Mesendoderm (in vitro differentiated cells): ENCODE measurements at regions not wholly inside any gene's neighbourhood (a gene's known extent, or its start where the extent isn't known, plus 50 kb on each side); places are given as distances from the start of the nearest gene placed in this dataset.

Experiments
- DNase-seq: peaks from one replicate; pipeline ENCODE4 v3.0.0; 2013
- H2AK5ac ChIP-seq: 2 replicates; pipeline ENCODE4 v1.6.1; 2013; ENCODE audit warnings: low read length, inconsistent platforms
- H2BK120ac ChIP-seq: 2 replicates; pipeline ENCODE4 v1.6.1; 2013; ENCODE audit warnings: low read depth, mild to moderate bottlenecking, low read length, moderate library complexity, mixed read lengths
- H2BK15ac ChIP-seq: replicated peaks from 2 replicates; pipeline ENCODE4 v1.6.1; 2013; ENCODE audit warnings: low read depth, mild to moderate bottlenecking, moderate library complexity
- H2BK5ac ChIP-seq: 2 replicates; pipeline ENCODE4 v1.6.1; 2013; ENCODE audit warnings: low read length, inconsistent platforms
- H3K18ac ChIP-seq: 2 replicates; pipeline ENCODE4 v1.6.1; 2013; ENCODE audit warnings: mild to moderate bottlenecking, low read length, mixed read lengths
- H3K23ac ChIP-seq: one replicate; pipeline ENCODE4 v1.6.1; 2013; ENCODE audit warnings: low read length
- H3K27ac ChIP-seq: 2 replicates; pipeline ENCODE4 v1.5.1; 2013; ENCODE audit warnings: low read depth, mild to moderate bottlenecking, inconsistent platforms, low read length, moderate library complexity
- H3K27me3 ChIP-seq: 2 replicates; pipeline ENCODE4 v1.6.1; 2013; ENCODE audit warnings: low read length, control low read depth, mild to moderate bottlenecking, inconsistent platforms; ENCODE audit not compliant: insufficient read depth, poor library complexity
- H3K36me3 ChIP-seq: 2 replicates; pipeline ENCODE4 v1.6.1; 2013; ENCODE audit warnings: low read length, inconsistent platforms; ENCODE audit not compliant: control insufficient read depth, insufficient read depth
- H3K4ac ChIP-seq: one replicate; pipeline ENCODE4 v1.6.1; 2013; ENCODE audit warnings: low read depth, mild to moderate bottlenecking, low read length, moderate library complexity
- H3K4me1 ChIP-seq: 2 replicates; pipeline ENCODE4 v1.6.1; 2013; ENCODE audit warnings: low read depth, low read length, inconsistent platforms; ENCODE audit not compliant: control insufficient read depth
- H3K4me2 ChIP-seq: 2 replicates; pipeline ENCODE4 v1.6.1; 2013; ENCODE audit warnings: low read length
- H3K4me3 ChIP-seq: 2 replicates; pipeline ENCODE4 v1.5.1; 2013; ENCODE audit warnings: mild to moderate bottlenecking, low read length
- H3K56ac ChIP-seq: one replicate; pipeline ENCODE4 v1.6.1; 2013; ENCODE audit warnings: low read length
- H3K79me1 ChIP-seq: 2 replicates; pipeline ENCODE4 v1.6.1; 2013; ENCODE audit warnings: low read length, inconsistent platforms
- H3K79me2 ChIP-seq: 2 replicates; pipeline ENCODE4 v1.6.1; 2013; ENCODE audit warnings: mild to moderate bottlenecking, low read length; ENCODE audit not compliant: control insufficient read depth, insufficient read depth
- H3K9ac ChIP-seq: 2 replicates; pipeline ENCODE4 v1.6.1; 2013; ENCODE audit warnings: low read length, inconsistent platforms
- H4K5ac ChIP-seq: one replicate; pipeline ENCODE4 v1.6.1; 2013; ENCODE audit warnings: low read length
- H4K8ac ChIP-seq: one replicate; pipeline ENCODE4 v1.6.1; 2013; ENCODE audit warnings: low read depth, mild to moderate bottlenecking, control low read depth, low read length, moderate library complexity
- WGBS: extraction: QIAGEN DNeasy Blood & Tissue Kit; methylation state at CpG from one replicate; pipeline ENCODE4 v1.1.7; 2013; ENCODE audit warnings: low lambda C conversion rate, missing lambda C conversion rate; ENCODE audit not compliant: insufficient coverage; ENCODE audit errors: extremely low coverage; 5-methylcytosine and 5-hydroxymethylcytosine counted together

DNA sequence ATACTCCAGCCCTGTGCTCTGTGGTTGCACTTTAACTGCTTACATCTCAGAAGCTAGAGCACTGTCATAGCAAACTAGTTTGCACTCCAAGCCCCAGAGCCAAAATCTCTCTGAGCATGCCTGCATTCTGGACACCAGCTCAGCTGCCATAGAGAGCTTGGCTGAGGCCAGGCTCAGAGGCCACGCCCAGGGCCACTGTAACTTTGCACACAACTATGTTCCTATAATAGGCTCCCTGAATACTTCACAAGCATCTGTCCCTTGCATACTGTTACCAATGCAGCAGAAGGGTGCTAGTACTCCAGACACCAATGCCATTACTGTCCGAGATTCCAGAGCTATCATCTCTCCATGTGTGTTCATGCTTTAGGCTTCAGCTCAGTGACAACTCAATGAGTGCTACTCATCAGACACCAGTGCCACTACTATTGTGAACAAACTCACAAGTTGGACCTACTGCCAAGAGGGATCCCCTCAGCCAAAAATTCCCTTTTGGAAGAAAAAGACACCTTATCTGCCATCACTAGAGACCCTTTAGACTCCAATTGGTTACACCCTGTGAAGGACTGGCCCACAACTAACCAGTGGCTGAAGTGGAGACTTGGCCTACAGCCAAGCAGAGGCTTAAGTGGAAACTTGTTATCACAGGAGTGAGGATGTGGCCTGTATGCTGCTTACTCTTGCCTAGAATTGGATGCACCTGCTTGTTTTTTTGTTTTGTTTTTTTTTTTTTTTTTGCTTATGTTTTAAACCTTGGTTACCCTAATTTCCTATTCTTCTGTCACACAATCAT, 211.6 kb upstream of the MAGI2 start:
- Histone ChIP-seq H3K9ac (no peak overlapping the region), H3K4me1 (no peaks in the 10 kb centered on the region), H2BK5ac (no peak overlapping the region), H3K4me2 (no peak overlapping the region), H3K4ac (no peak overlapping the region), H3K4me3 (no peak overlapping the region), H3K27ac (no peak overlapping the region), H4K8ac (no peak overlapping the region), H3K23ac (no peak overlapping the region), H3K79me2 (no peaks in the 10 kb centered on the region), H2BK120ac (no peak overlapping the region), H3K56ac (no peak overlapping the region), H2AK5ac (no peak overlapping the region), H4K5ac (no peak overlapping the region), H3K79me1 (no peaks in the 10 kb centered on the region), H3K27me3 (no peaks in the 10 kb centered on the region), H3K18ac (no peak overlapping the region), H2BK15ac (no peak overlapping the region), H3K36me3 (no peaks in the 10 kb centered on the region)
- no CpG with 5 or more reads among the region's 2 CpGs for WGBS
- no peak for DNase-seq

GRCh38 chr7:79658304-79658703, 204.8 kb upstream of the MAGI2 start:
- H3K79me2 ChIP-seq = no peaks in the 10 kb centered on the region
- no peak for DNase-seq
- no peak overlapping the region for H3K4me2 ChIP-seq
- H2AK5ac ChIP-seq = no peak overlapping the region
- H3K4me3 ChIP-seq = no peak overlapping the region
- H2BK120ac ChIP-seq = no peak overlapping the region
- no peak overlapping the region for H2BK15ac ChIP-seq
- H3K9ac ChIP-seq = no peak overlapping the region
- no peaks in the 10 kb centered on the region for H3K27me3 ChIP-seq
- H3K79me1 ChIP-seq = no peaks in the 10 kb centered on the region
- no peak overlapping the region for H2BK5ac ChIP-seq
- H3K56ac ChIP-seq = no peak overlapping the region
- no peak overlapping the region for H3K18ac ChIP-seq
- no peak overlapping the region for H4K5ac ChIP-seq
- no peak overlapping the region for H3K4ac ChIP-seq
- no peaks in the 10 kb centered on the region for H3K4me1 ChIP-seq
- no peak overlapping the region for H4K8ac ChIP-seq
- H3K36me3 ChIP-seq = no peaks in the 10 kb centered on the region
- H3K27ac ChIP-seq = no peak overlapping the region
- no peak overlapping the region for H3K23ac ChIP-seq

GRCh38 chr7:79653136-79653631, 199.7 kb upstream of the MAGI2 start:
- Histone ChIP-seq H3K27me3 (no peaks in the 10 kb centered on the region), H3K23ac (no peak overlapping the region), H3K56ac (no peak overlapping the region), H2AK5ac (no peak overlapping the region), H3K79me2 (no peaks in the 10 kb centered on the region), H3K4me1 (peaks cover 2% of the 10 kb centered on the region), H2BK5ac (no peak overlapping the region), H3K4me2 (no peak overlapping the region), H2BK15ac (no peak overlapping the region), H3K79me1 (no peaks in the 10 kb centered on the region), H3K4ac (no peak overlapping the region), H3K36me3 (no peaks in the 10 kb centered on the region), H3K4me3 (no peak overlapping the region), H3K9ac (no peak overlapping the region), H3K18ac (no peak overlapping the region), H2BK120ac (no peak overlapping the region), H3K27ac (no peak overlapping the region), H4K5ac (no peak overlapping the region), H4K8ac (no peak overlapping the region)
- no CpG with 5 or more reads among the region's 2 CpGs for WGBS
- no peak for DNase-seq

GRCh38 chr7:79652619-79653018, 199.2 kb upstream of the MAGI2 start:
- Histone ChIP-seq H3K36me3 (no peaks in the 10 kb centered on the region), H3K18ac (no peak overlapping the region), H4K8ac (no peak overlapping the region), H3K4me1 (peaks cover 2% of the 10 kb centered on the region), H3K4me3 (no peak overlapping the region), H3K4ac (no peak overlapping the region), H3K23ac (no peak overlapping the region), H3K79me1 (no peaks in the 10 kb centered on the region), H2BK15ac (no peak overlapping the region), H2AK5ac (no peak overlapping the region), H3K9ac (no peak overlapping the region), H2BK5ac (no peak overlapping the region), H2BK120ac (no peak overlapping the region), H4K5ac (no peak overlapping the region), H3K4me2 (no peak overlapping the region), H3K27me3 (no peaks in the 10 kb centered on the region), H3K79me2 (no peaks in the 10 kb centered on the region), H3K56ac (no peak overlapping the region), H3K27ac (no peak overlapping the region)
- DNase-seq = peak; percentile 67
- WGBS = no CpG with 5 or more reads among the region's 2 CpGs

DNA sequence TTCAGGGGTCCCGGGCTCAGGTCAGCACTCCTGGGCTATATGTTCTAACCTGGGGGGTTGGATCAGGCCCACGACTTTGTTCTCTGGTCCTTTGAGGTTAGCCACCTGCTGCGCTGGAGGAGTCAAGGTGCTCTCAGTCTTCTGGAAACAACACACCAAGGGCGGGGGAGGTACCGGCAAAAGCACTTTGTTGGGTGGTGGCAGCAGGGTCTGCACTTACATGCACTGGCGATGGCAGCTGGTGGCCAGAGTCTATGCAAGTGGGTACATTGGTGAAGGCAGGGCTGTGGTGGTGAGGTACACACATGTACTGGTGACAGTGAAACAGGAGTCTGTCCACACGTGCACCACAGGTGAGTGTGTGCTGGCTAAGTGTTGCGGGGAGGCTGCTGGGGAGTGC, 194.2 kb upstream of the MAGI2 start:
- H3K27ac ChIP-seq = no peak overlapping the region
- H3K79me2 ChIP-seq = no peaks in the 10 kb centered on the region
- no peak overlapping the region for H2BK15ac ChIP-seq
- H3K79me1 ChIP-seq = no peaks in the 10 kb centered on the region
- no peak overlapping the region for H2BK5ac ChIP-seq
- H3K4me1 ChIP-seq = no peaks in the 10 kb centered on the region
- no peak overlapping the region for H4K5ac ChIP-seq
- H2AK5ac ChIP-seq = no peak overlapping the region
- no peaks in the 10 kb centered on the region for H3K27me3 ChIP-seq
- H4K8ac ChIP-seq = no peak overlapping the region
- no peak overlapping the region for H3K18ac ChIP-seq
- no peak for DNase-seq
- no peak overlapping the region for H3K4me3 ChIP-seq
- WGBS = no CpG with 5 or more reads among the region's 8 CpGs
- no peak overlapping the region for H3K23ac ChIP-seq
- H3K4me2 ChIP-seq = no peak overlapping the region
- no peak overlapping the region for H3K9ac ChIP-seq
- H3K36me3 ChIP-seq = no peaks in the 10 kb centered on the region
- no peak overlapping the region for H3K56ac ChIP-seq
- H2BK120ac ChIP-seq = no peak overlapping the region
- no peak overlapping the region for H3K4ac ChIP-seq

- Histone ChIP-seq H2BK15ac (no peak overlapping the region), H3K79me2 (no peaks in the 10 kb centered on the region), H3K36me3 (no peaks in the 10 kb centered on the region), H3K27me3 (no peaks in the 10 kb centered on the region), H3K4me2 (no peak overlapping the region), H3K4me1 (no peaks in the 10 kb centered on the region), H2BK5ac (no peak overlapping the region), H4K8ac (no peak overlapping the region), H3K79me1 (no peaks in the 10 kb centered on the region), H3K4me3 (no peak overlapping the region), H4K5ac (no peak overlapping the region), H3K56ac (no peak overlapping the region), H2BK120ac (no peak overlapping the region), H3K4ac (no peak overlapping the region), H2AK5ac (no peak overlapping the region), H3K18ac (no peak overlapping the region), H3K27ac (no peak overlapping the region), H3K9ac (no peak overlapping the region), H3K23ac (no peak overlapping the region)
- DNase-seq = no peak
- no CpG with 5 or more reads among the region's 4 CpGs for WGBS
Measured at GRCh38 chr7:79646278-79646677, 192.8 kb upstream of the MAGI2 start.
